Mesodermal cell (in vitro differentiated cells): ENCODE measurements at regions not wholly inside any gene's neighbourhood (a gene's known extent, or its start where the extent isn't known, plus 50 kb on each side); places are given as distances from the start of the nearest gene placed in this dataset.

Experiments
- H3K27ac ChIP-seq: 2 replicates; pipeline ENCODE4 v1.7.0; 2013; ENCODE audit warnings: mild to moderate bottlenecking, low read depth, low read length, moderate library complexity; ENCODE audit not compliant: severe bottlenecking
- H3K36me3 ChIP-seq: 2 replicates; pipeline ENCODE4 v1.7.1; 2013; ENCODE audit warnings: mild to moderate bottlenecking, low read length, moderate library complexity; ENCODE audit not compliant: control insufficient read depth, insufficient read depth
- H3K4me1 ChIP-seq: one replicate; pipeline ENCODE4 v1.7.1; 2013; ENCODE audit warnings: mild to moderate bottlenecking, low read length; ENCODE audit not compliant: insufficient read depth, control insufficient read depth, poor library complexity, severe bottlenecking
- H3K4me3 ChIP-seq: 2 replicates; pipeline ENCODE4 v1.7.0; 2013; ENCODE audit warnings: low read length, control low read depth, mild to moderate bottlenecking; ENCODE audit not compliant: insufficient read depth, poor library complexity, severe bottlenecking; ENCODE audit errors: extremely low read depth
- H3K9me3 ChIP-seq: 2 replicates; pipeline ENCODE4 v1.7.1; 2013; ENCODE audit warnings: mild to moderate bottlenecking, low read length, moderate library complexity; ENCODE audit not compliant: control insufficient read depth
- WGBS, 2 experiments: methylation state at CpG; one replicate each; pipeline ENCODE4 v1.1.5; 2013; ENCODE audit warnings: missing lambda C conversion rate in 2 of 2; ENCODE audit not compliant: insufficient coverage in 2 of 2; 5-methylcytosine and 5-hydroxymethylcytosine counted together

DNA sequence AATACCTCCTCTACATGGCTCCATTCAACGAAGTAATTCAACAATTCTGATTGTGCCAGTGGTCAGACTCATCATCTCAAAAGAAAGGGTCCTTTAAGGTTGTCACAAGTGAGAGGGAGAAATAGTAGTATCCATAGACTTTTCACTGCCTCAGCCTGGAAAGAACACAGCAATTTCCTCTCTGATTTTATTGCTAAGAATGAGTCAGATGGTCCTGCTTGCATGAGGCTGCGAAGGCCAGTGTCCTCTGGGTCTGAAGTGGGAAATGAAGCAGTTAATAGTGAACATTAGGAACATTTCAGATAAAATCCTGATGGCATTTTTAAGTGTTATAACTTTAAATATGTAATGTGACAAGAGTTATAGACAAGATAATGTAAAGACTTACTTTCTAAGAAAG is 979.0 kb downstream of the EFNA5 start:
- WGBS, 2 experiments: 71 to 100% methylated on average over 1 of the region's 2 CpGs

DNA sequence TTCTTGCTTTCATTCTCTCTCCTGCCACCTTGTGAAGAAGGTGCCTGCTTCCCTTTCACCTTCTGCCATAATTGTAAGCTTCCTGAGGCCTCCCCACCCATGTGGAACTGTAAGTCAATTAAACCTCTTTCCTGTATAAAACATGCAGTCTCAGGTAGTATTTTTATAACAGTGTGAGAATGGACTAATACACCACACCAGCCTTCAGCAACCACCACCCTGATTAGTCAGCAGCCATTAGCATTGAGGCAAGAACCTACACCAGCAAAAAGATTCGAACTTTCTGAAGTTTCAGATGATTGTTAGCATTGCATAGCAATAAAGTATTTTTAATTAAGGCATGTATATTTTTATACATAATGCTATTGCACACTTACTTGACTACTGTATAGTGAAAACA is 980.2 kb downstream of the EFNA5 start:
- Histone ChIP-seq H3K27ac (no peak overlapping the region), H3K9me3 (no peaks in the 10 kb centered on the region), H3K36me3 (no peaks in the 10 kb centered on the region), H3K4me1 (no peaks in the 10 kb centered on the region), H3K4me3 (no peak overlapping the region)
- WGBS, 2 experiments: no CpG with 5 or more reads among the region's 1 CpG

More for the DNA sequence above, 979.0 kb downstream of the EFNA5 start:
- H3K4me1 ChIP-seq: no peaks in the 10 kb centered on the region
- no peak overlapping the region for H3K27ac ChIP-seq
- no peak overlapping the region for H3K4me3 ChIP-seq
- H3K36me3 ChIP-seq: no peaks in the 10 kb centered on the region
- no peaks in the 10 kb centered on the region for H3K9me3 ChIP-seq

DNA sequence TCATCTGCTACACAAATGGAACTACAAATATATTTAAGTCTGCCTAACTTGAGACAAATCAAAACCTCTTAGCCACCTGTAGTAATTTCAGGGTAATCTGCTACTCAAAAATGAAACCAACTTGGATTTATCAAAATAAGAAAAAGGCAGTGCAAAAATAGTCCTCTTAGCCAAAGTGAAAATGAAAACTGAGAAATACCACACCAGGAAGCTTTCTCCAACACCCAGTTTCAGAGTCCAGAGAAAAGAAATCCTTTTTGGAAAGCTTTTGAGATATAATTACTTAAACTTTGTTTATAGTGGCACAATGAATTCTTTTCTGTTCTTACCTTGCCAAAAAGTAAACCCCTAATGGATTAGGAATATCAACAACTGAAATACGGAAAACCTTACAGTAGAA is 990.4 kb downstream of the EFNA5 start:
- H3K9me3 ChIP-seq: no peaks in the 10 kb centered on the region
- no peak overlapping the region for H3K4me3 ChIP-seq
- WGBS, 2 experiments: no CpG with 5 or more reads among the region's 1 CpG
- no peaks in the 10 kb centered on the region for H3K36me3 ChIP-seq
- H3K27ac ChIP-seq: no peak overlapping the region
- no peaks in the 10 kb centered on the region for H3K4me1 ChIP-seq

DNA sequence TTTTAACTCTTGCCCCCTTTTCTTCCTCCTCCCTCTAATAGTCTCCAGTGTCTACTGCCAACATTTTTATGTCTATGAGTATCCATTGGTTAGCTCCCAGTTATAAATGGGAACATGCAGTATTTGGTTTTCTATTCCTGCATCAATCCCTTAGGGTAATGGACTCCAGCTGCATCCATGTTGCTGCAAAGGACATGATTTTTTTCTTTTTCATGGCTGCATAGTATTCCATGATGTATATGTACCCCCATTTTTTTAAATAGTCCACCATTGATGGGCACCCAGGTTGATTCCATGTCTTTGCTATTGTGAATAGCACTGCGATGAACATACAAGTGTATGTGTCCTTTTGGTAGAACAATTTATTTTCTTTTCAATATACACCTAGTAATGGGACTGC is 993.7 kb downstream of the EFNA5 start:
- no peaks in the 10 kb centered on the region for H3K9me3 ChIP-seq
- no peaks in the 10 kb centered on the region for H3K36me3 ChIP-seq
- H3K4me3 ChIP-seq: no peak overlapping the region
- H3K4me1 ChIP-seq: no peaks in the 10 kb centered on the region
- no peak overlapping the region for H3K27ac ChIP-seq
- WGBS, 2 experiments: no CpG with 5 or more reads among the region's 1 CpG

DNA sequence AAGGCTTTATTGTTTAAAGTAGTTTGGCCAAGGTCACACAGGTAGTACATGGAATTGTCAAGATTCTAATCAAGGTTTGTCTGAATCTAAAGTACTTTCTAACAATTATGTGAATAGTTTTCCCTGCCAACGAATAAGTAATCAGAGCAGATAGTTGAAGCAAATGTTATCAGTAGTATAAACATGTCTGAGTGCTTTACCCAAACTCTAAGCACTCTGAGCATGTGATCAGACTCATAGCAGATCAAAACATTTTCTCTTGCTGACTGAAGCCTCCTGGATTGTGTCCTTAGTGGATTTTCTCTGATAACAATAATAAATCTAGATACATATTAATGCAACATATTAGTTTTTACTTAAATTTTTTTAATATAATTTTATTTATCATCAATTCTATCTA is 995.0 kb downstream of the EFNA5 start:
- H3K4me1 ChIP-seq: no peaks in the 10 kb centered on the region
- H3K27ac ChIP-seq: no peak overlapping the region
- H3K4me3 ChIP-seq: no peak overlapping the region
- no peaks in the 10 kb centered on the region for H3K36me3 ChIP-seq
- no CpG with 5 or more reads among the region's 1 CpG for WGBS, 2 experiments
- no peaks in the 10 kb centered on the region for H3K9me3 ChIP-seq

DNA sequence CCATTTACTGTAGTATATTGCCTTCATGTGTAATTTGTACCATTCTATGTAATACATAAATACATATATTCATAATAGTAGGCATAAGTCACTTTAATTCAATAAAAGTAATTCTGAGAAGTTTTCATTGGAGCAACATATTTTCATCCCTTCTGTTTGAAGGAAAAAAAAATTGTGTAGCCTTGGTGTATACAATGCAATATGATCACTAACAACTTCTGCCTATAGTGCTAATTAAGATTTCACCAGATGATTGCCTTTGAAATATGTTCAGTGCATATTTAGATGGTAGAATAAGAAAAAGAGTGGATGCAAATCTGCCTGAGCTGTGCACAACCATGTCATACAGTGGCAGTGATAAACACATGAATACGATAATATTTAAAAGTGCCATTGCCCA is 996.8 kb downstream of the EFNA5 start:
- Histone ChIP-seq H3K27ac (no peak overlapping the region), H3K9me3 (no peaks in the 10 kb centered on the region), H3K4me3 (no peak overlapping the region), H3K4me1 (no peaks in the 10 kb centered on the region), H3K36me3 (no peaks in the 10 kb centered on the region)
- no CpG with 5 or more reads among the region's 1 CpG for WGBS, 2 experiments

DNA sequence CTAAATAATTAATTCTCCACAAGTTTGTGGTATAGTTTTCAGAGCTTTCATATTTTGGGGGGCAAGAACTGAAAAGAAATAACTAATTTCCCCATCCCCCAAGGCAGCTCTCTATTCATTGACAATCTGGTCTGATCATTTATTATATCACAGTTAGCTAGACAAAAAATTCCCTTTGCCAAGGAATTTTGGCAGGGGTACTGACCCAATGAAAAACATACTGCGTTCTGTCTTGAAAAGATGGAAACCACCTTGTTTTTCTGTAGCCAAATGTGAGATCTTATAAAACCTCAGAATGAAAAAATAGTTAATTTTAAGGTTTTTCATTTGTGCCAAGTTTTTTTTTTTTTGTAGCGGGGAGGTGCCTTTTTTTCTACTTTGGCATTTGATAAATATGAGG is 1008.9 kb downstream of the EFNA5 start:
- WGBS, 2 experiments: 0 to 67% methylated on average over 1 of the region's 2 CpGs

DNA sequence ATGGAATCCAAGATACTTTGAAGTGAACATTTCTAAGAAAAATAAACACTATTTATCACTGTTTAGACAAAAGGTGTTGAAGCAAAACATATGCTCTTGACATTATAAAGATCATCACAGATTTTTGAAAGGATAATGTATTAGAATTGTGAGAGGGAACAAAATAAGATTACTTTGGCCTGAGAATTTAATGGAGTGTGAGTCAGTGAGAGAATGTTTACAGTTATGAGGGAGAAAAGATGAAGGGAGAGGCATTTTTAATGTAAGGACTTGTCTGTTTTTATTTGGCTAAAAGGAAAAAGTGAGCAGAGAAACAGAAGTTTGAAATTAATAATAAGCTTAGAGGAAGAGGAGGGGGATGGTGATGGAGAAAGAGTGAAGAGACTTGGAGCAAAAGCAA is 1010.1 kb downstream of the EFNA5 start:
- Histone ChIP-seq H3K4me1 (no peaks in the 10 kb centered on the region), H3K27ac (no peak overlapping the region), H3K9me3 (no peaks in the 10 kb centered on the region)

More for the DNA sequence above, 1008.9 kb downstream of the EFNA5 start:
- no peaks in the 10 kb centered on the region for H3K4me1 ChIP-seq
- no peaks in the 10 kb centered on the region for H3K36me3 ChIP-seq
- H3K9me3 ChIP-seq: no peaks in the 10 kb centered on the region
- no peak overlapping the region for H3K4me3 ChIP-seq
- no peak overlapping the region for H3K27ac ChIP-seq

DNA sequence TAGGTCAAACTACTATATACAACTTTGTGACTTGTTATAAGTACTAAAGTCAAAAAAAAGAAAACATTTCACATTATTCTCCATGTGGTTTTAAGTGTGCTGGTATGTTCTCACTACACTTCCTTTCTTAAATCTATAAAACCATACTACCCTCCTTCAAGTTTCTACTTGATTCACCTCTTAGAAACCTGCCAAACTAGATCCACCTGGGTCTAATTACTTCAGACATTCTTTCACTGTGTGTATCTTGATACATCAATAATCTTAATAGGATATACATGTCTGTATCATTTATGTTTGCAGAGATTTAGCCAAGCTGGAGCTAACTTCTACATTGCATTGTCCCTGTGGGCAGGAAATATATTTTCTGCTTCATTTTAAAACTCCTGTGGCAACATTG is 1012.6 kb downstream of the EFNA5 start:
- Histone ChIP-seq H3K4me3 (no peak overlapping the region), H3K27ac (no peak overlapping the region), H3K4me1 (no peaks in the 10 kb centered on the region), H3K36me3 (no peaks in the 10 kb centered on the region), H3K9me3 (no peaks in the 10 kb centered on the region)

More for the DNA sequence above, 1010.1 kb downstream of the EFNA5 start:
- no peaks in the 10 kb centered on the region for H3K36me3 ChIP-seq
- no peak overlapping the region for H3K4me3 ChIP-seq

DNA sequence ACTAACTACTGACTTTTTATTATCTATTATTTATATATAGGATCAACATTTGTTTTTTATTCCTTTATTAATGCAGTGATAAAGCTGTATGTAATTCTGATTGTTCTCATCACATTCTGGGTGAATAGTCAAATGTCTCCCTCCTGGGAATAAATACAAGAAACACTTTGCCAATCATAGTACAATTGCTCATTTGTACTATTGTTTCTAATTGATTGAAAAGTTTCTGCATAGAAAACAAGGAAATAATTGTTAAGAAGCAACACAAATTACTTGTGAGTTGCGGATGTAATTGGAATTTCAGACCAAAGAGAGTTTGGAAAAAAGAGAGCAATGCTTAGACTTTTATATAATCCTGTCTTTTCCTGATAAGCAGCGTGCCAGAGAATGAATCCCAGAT is 1013.9 kb downstream of the EFNA5 start:
- Histone ChIP-seq H3K27ac (no peak overlapping the region), H3K36me3 (no peaks in the 10 kb centered on the region), H3K4me1 (no peaks in the 10 kb centered on the region), H3K4me3 (no peak overlapping the region), H3K9me3 (no peaks in the 10 kb centered on the region)
- 100% methylated on average over 1 of the region's 2 CpGs; no CpG with 5 or more reads in 1 of the 2 experiments for WGBS, 2 experiments

DNA sequence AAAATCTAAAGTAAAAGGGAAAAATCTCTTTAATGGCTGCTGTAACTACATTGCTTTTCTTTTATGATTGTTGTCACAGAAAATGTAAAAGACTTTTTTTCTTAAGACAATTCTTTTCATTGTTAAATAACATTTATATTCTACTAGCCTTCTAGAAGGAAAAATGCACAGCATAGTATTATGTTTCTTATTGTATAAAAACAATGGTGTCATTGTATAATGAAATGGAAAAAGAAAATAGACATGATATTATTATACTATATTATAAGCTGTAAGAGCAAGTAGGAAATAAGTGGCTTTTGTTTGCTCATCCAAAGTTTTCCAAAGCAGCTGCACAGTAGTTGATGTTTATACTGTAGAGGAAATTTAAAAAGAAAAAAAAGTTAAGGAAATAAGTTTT is 1021.7 kb downstream of the EFNA5 start:
- H3K27ac ChIP-seq: no peak overlapping the region
- H3K4me3 ChIP-seq: no peak overlapping the region
- H3K36me3 ChIP-seq: no peaks in the 10 kb centered on the region
- H3K4me1 ChIP-seq: no peaks in the 10 kb centered on the region
- no peaks in the 10 kb centered on the region for H3K9me3 ChIP-seq

DNA sequence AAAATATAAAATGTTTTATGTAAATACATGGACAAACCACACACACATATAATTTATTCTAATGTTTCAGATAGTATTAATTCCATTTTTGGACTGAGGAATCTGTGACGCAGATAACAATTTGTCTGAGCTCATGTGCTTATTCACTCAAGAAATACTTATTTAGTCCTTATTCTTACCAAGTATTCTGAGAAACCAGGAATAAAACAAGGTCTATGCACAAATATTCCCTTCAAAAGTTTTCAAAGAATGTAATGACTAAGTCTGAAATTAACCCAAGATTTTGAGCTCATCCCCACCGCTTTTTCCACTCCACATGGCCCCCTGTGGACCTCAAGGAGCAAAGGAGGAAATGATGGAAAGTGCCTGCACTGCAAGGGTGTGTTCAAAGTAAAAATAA is 1022.3 kb downstream of the EFNA5 start:
- H3K4me3 ChIP-seq: no peak overlapping the region
- H3K4me1 ChIP-seq: no peaks in the 10 kb centered on the region
- H3K9me3 ChIP-seq: no peaks in the 10 kb centered on the region
- H3K27ac ChIP-seq: no peak overlapping the region
- H3K36me3 ChIP-seq: no peaks in the 10 kb centered on the region
- WGBS, 2 experiments: no CpG with 5 or more reads among the region's 2 CpGs
